GM21526 (cell line): ENCODE measurements at regions not wholly inside any gene's neighbourhood (a gene's known extent, or its start where the extent isn't known, plus 50 kb on each side); places are given as distances from the start of the nearest gene placed in this dataset.

ENCODE experiments used
- ATAC-seq: cut with Tn5 transposase; IDR thresholded peaks from one replicate; pipeline ENCODE4 v1.9.1; 2021; ENCODE audit warnings: moderate library complexity; ENCODE audit not compliant: unreplicated experiment, low FRiP score

DNA sequence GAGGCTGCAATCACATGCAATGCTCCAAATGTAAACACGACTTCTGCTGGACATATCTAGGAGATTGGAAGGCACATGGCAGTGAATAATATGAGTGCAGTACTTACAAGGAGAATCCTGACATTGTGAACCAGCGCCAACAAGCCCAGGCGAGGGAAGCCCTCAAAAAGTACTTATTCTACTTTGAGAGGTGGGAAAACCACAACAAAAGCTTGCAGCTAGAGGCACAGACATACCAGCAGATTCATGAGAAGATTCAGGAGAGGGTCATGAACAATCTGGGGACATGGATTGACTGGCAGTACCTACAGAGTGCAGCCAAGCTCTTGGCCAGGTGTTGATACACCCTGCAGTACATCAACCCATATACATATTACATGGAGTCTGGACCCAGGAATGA lies 475.7 kb upstream of the CDH2 start:
- ATAC-seq = no peak

DNA sequence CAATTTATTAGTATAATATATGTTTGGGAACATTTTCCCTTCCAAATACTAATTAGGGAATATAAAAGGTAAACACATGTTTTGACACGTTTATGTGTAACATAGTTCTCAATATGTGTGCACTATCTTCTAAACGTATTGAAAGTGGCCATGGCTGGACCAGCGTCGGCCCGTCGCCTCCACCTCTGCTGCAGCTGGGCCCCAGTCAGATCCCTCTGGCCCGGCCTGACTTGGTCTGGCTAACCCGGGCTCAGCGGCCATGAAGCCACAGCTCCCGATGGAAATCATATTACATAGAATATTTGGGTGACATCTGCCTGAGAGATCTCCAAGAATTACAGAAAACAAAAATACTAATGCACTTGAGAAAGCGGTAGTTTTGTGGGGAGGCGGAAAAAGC lies 474.4 kb upstream of the CDH2 start:
- no peak for ATAC-seq

DNA sequence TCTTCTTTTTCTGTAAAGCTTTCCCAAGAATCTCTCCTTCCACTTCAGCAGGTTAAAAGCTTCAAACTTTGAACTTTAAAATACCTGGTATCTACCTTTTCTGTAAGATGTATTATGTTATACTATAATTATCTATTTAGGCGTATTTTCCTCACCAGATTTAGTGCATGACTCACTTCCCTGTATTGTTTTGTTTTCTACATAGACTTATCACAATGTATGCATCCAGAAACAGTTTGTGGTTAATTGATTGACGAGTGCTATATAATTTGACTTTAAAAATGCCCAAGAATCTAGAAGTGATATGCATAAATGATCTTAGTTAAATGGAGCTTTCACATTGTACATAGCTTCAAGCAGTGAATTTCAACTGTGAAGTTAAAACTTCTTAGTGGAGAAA lies 473.9 kb upstream of the CDH2 start:
- ATAC-seq = no peak

DNA sequence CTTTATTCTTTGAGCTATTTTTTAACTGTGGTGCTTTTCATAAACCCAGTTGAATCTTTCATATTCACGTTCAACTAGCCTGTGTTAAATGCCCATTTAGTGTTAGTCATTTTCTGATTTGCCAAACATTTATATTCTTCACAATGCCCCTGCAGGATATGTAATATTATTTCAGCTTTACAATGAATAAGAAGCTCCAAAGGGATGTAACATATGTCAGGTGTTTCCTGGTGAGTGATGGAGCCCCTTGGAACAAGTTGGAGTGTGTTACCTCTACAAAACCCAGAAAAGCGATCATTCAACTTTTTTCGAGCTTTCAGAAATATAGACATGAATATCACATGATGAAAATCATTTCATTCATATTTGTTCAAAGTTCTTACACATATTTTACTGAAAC lies 471.0 kb upstream of the CDH2 start:
- no peak for ATAC-seq

DNA sequence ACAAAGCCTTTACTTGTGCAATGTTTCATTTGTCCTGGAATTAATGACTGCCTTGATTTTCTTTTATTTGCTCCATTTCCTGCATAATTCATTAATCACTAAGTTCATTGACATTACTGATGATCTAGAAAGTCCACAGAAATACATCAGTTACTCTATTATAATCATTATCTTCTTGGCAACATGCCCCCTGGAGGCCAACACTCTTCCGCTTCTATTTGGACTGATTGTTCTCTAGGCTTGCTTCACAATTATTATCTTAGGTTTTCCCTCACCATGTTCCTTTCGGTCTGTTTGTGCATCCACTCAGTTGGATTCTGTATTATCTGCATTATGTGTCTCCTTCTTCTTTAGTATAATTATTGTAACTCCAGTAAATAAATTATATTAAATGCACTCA lies 461.0 kb upstream of the CDH2 start:
- ATAC-seq = no peak

DNA sequence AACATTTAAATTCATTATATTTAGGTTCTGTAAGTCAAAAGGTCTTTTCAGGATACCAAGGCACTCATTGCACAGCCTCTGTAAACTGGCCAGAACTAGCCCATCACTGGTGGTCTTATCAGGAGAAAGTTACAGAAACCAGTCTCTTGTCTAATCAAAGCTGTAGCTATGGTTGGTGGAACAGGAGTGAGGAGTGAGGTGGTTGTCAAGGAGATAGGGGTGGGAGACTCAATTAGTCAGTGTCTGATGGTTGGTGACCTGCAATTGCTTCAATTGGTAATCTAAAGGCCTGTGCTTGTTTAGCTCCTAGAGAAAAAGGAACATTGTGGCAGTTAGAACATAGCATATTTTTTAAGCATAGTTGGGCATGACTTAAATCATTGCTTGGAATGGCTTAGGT lies 458.6 kb upstream of the CDH2 start:
- no peak for ATAC-seq

DNA sequence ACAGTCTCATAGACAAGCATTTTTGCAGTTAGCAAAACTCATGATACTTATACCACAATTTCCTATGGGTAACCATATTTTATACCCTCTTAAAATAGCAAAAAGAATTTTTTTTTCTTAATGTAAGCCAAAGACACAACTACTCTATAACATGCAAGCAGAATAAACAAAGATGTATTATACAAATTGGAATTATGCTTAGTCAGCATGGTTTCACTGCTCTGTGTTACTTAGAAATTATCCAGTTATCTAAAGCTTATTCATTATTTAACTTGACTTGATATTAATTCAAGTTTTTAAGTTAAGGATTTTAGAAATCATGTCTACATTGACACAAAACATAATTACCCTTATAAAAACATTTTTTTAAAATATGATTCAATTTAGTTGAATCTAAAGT lies 449.8 kb upstream of the CDH2 start:
- ATAC-seq = no peak

DNA sequence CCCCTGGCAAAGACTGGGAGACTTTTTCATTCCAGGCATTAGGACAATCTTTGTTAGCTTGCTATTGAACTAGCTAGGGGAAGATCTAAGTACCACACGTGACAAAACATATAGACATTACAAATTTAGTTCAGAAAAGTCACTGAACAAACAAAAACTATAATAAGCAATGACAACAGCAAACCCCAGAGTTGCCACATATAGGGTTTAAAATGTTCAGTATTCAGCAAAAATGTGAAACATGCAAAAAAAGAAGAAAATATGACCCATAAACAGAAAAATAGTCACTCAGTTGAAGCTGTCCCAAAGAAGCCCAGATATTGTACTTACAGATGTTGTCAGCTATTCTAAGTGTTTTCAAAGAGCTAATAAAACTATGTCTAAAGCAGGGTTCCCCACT lies 431.1 kb upstream of the CDH2 start:
- ATAC-seq = no peak

DNA sequence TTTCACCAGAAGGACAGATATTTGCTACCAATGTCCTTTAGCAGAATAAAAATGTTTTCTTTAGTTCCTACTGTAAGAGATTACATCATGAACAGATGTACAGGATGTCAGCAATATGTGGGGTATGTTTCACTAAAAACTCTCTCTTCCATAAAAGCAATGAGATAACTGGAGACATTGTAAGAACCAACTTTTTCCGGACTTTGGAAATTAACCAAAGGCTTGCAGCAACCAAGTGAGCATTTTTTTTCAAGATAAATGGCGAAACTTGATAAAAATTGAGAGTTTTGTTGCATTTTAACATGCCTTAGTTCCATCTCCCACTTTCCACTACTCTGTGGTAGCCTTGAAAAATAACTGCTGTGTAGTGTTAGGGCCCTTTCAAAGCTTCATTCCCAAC lies 429.8 kb upstream of the CDH2 start:
- no peak for ATAC-seq

DNA sequence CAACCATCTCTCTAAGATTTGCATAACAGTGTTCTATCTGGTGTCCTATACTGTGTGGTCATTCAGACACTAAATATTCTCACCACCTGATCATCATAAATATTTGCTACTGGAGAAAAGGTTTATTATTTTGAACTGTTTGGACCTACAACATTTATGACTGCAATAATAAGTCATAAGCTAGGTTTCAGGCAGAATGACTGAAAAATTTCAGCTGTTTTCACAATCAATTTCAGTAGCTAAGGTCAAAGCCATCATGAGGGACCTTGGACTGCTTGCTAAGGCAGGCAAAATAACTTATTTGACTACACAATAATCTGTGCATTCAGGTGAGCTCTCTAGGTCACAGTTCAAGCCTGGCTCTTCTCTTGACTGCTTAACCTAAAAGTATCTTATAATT lies 425.5 kb upstream of the CDH2 start:
- no peak for ATAC-seq

DNA sequence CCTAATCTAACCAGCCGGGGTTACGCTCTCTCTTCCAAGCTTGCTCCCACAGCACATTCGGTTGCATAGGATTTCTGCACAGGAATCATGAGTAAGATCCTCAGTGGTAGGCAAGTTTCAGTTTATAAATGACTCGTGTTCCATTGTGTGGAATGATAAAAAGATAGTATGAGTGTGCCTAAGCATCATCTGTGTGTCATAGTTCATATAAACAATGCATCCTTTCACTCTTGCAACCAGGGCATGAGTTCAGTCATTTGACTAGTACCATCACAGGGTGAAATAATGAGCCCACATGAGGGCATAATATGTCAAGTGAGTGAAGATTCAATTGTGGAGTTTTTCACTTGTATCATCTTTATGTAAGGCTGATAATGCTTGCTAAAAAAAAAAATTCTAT lies 417.1 kb upstream of the CDH2 start:
- no peak for ATAC-seq

DNA sequence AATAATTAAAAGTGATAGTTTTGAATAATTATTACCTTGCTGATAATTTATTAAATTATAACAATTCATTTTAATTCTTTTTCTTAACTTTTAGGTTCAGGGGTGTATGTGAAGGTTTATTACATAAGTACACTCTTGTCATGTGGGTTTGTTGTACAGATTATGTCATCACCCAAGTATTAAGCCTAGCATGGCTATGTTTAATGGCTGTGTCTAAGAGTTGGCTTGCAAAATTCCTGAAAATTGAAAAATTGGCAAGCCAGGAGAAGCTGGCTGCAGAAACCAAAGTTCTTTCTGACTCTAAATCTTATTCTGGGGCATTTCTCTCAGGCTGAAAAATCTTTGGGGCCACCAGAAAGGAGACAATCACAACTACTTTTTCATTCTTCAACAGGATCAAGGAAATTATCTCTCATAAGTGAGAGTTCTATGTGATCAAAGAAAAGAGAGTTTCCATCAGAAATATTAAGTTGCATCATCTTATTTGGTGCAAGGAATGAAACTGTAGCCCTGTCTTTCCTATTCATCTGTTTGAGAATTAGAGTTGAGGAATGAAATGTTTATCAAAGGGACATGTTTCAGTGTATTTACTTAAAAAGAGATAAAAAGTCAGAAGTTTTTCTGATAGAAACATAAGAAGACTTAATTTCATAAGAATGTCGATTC lies 412.1 kb upstream of the CDH2 start:
- ATAC-seq = no peak

DNA sequence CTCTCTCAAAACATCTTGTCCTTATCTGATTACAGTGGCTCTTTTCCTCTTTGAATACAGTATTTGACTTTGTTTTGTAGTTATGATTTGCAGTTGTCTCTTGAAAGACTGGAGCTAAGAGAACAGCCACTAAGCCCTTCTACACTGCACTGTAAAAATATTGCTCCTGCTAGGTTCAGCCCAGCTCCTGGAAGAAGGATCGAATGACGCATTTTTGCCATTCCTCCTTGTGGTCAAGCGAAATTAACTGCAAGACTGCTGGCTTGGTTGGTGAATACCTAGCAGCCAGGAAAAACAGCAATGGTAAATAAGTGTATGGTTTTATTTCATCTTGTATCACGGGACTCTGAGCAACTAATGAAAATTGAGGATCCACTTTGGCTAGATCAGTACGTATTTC lies 407.8 kb upstream of the CDH2 start:
- ATAC-seq = no peak

DNA sequence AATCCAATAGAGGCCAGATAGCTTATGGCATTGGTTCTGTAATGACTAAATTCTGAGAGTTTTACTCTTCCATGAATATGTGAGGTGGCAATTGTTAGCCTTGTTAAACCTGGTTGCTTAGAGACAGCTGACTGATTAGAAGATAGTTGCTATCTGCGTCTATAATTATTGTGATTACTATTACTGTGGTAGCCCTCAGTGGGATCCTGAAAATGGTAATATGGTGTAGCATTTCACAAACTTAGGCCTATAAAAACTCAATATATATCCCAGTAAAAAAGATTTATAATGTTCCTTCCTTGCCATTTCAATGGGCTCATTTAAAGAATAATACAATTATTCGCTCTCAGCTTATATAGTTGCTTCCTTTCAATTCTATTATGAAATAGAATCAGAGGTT lies 405.8 kb upstream of the CDH2 start:
- no peak for ATAC-seq

DNA sequence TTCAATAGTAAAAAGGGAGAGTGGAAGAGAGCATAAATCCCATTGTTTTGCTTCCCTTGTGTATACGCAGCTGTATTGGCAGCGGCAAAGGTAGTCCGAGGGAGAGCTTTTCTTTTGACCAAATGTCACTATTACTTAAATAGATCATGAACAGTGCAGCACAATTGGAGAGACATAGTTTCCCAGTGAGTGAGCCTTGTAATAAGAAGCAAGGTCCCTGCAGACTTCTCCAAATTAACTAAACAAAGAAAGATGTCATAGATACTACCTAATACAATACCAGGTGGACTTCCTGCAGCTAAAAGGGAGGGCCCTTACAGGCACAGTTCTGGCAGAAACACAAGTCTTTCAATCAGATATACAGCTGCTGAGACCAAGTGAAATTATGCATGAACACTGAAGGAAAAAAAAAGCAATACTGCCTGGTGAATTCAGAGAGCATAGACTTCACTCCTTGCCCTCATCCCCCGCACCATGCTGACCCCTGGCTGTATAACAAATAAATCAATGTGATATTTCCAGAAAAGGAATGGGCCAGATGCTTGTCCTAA lies 404.7 kb upstream of the CDH2 start:
- ATAC-seq = no peak

DNA sequence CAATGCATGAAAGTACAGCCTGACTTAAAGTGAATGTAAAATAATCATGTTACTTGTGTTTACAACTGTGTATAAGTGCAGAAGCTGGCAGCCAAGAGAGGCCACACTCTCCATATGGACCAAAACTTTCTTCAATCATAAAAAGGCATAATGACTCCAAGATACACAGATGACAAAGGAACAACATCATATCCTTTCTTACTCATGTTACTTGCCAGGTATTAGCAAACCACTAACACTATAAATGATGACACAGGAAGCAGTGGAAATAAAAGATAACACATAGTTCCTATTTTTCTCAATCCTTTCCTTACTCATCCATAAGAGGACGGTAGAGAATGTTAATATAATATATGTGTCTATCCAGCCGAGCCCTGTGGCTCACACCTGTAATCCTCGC lies 400.0 kb upstream of the CDH2 start:
- no peak for ATAC-seq

DNA sequence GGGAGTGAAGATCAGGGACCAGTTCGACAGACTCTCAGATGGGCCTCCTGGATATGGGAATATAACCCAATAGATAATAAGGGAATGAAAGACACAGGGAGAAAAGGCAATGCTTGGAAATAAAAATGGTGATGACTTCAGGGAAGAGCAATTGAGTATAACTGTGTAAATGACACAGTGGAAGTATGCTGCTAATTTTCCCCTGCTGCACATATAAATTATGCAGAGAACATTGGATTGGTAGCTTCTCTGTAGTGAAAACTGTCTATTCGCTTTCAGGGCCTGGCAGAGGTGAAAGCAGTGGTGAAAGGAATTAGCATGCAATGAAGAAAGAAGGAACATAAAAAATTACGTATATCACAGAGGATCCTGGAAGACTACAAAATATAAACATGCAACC lies 398.2 kb upstream of the CDH2 start:
- no peak for ATAC-seq

DNA sequence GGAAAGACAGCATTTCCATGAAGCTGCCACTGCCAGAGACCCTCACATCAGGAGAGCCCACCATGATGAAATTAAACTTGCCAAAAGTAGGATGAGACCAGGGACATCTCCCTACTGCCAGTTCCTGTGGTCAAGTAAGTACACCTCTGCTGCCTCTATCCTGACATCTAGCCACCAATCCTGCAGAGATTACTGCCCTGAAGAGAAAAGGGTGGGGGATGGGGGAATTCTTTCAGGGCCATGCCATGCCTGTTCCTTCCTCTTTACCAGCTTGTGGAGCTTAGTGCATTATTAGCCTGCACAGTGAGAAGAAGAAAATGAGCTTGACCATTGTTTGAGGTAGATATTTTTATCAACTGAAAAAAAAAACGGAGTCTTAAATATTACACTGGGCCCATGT lies 397.2 kb upstream of the CDH2 start:
- no peak for ATAC-seq

DNA sequence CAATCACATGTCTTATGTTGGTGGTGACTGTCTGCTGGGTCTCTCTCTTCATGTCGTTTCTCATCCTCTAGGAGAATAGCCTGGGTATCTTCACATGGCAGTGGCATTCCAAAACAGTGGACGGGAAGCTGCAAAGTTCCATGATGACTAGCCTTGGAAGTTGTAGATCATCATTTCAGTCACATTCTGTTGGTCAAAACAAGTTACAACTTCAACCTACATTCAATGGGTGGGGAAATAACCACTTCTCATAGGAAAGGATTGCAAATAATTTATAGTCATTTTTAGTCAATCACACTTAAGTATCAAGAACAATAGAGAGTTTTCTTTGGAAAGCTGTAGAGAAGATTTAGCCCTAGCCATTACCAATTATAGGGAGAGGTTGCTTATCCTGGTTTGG lies 395.0 kb upstream of the CDH2 start:
- no peak for ATAC-seq

DNA sequence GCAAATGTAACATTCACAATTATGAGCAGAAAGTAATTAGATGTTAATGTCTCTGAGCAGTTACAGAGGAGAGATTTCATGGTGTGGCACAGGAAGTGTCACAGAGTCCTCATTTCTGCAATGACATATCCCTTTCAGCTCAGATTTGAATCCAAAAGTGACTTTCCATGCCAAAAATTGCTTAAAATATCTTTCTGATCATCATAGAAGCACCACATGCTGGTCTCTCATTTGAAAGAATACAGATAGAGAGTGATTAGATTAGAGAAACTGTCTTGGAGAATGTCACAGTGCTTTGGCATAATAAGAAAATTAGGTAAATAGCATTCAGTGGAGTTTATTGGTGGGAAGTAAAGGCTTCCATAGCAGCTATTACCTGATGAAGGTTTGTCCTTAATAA lies 383.4 kb upstream of the CDH2 start:
- no peak for ATAC-seq

DNA sequence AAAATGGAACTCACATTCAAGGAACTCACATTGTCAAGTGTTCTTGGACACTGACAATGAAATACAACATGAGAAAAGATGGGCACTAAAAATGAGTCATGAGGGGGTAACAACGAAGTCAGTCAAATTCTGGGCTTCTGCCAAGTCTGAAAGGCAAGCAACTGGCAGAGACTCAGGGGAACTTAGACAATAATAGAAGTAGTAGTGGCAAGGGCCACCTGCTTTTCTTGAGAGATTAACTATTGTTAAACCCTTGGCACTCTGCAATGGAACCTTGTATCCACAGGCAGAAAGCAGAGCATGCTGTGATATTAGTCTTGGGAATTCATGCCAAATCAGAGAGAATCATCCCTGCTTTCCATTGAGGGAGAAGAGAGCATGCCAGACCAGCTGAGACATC lies 382.6 kb upstream of the CDH2 start:
- no peak for ATAC-seq

DNA sequence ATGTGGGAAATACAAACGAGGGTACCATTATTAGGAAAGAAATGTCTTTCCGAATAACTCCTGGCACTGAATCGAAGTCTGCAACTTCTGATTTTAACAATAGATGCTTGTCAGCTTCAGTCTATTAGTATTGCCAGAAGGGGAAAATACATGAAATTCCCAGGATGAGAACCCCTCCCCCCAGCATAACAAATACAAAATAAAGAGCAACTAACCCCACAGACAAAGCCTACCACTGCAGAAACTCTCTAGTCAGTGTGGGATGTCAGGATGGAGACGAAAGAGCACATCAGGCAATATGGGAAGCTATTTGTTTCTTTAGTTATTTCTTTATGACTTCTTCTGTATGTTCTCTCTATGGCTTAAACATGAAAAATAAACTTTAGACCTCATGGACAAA lies 365.0 kb upstream of the CDH2 start:
- no peak for ATAC-seq
